DND-41 (cell line): ENCODE measurements at regions not wholly inside any gene's neighbourhood (a gene's known extent, or its start where the extent isn't known, plus 50 kb on each side); places are given as distances from the start of the nearest gene placed in this dataset.

Experiments
- EZH2 ChIP-seq: IDR thresholded peaks from 3 replicates; pipeline ENCODE4 v1.6.1; 2012; ENCODE audit warnings: borderline replicate concordance, low read depth, mild to moderate bottlenecking, moderate library complexity, low read length, inconsistent platforms; ENCODE audit not compliant: severe bottlenecking
- TF ChIP-seq, protein P1 (sequence below): IDR thresholded peaks from 2 replicates; pipeline ENCODE4 v1.5.1; 2012; ENCODE audit warnings: borderline replicate concordance, low read length, moderate library complexity, mild to moderate bottlenecking; ENCODE audit not compliant: poor library complexity, severe bottlenecking; ENCODE audit errors: extremely low read depth

DNA sequence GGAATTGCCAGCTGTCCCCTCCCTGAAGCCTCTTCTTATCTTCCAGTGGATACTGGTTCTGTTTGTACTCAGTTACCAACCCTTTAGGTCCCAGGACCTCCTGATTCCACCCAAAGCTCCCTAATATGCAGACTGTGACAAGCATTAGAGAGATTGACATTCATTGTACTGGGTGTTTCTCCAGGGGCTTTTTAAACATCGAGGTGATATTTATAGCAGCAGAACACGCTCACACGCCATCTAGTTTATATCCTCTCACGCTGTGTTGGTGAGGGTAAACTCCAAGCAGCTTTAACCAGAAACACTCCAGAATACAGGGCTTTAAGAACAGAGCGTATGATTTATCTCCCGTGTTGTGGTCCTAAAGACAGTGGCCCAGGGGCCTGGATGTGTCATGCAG is 238.4 kb downstream of the IRF8 start:
- no peak for TF ChIP-seq EZH2
- TF ChIP-seq, protein P1, sequence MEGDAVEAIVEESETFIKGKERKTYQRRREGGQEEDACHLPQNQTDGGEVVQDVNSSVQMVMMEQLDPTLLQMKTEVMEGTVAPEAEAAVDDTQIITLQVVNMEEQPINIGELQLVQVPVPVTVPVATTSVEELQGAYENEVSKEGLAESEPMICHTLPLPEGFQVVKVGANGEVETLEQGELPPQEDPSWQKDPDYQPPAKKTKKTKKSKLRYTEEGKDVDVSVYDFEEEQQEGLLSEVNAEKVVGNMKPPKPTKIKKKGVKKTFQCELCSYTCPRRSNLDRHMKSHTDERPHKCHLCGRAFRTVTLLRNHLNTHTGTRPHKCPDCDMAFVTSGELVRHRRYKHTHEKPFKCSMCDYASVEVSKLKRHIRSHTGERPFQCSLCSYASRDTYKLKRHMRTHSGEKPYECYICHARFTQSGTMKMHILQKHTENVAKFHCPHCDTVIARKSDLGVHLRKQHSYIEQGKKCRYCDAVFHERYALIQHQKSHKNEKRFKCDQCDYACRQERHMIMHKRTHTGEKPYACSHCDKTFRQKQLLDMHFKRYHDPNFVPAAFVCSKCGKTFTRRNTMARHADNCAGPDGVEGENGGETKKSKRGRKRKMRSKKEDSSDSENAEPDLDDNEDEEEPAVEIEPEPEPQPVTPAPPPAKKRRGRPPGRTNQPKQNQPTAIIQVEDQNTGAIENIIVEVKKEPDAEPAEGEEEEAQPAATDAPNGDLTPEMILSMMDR = no peak
